ENCODE measurements at regions not wholly inside any gene's neighbourhood (a gene's known extent, or its start where the extent isn't known, plus 50 kb on each side); places are given as distances from the start of the nearest gene placed in this dataset.

DNA sequence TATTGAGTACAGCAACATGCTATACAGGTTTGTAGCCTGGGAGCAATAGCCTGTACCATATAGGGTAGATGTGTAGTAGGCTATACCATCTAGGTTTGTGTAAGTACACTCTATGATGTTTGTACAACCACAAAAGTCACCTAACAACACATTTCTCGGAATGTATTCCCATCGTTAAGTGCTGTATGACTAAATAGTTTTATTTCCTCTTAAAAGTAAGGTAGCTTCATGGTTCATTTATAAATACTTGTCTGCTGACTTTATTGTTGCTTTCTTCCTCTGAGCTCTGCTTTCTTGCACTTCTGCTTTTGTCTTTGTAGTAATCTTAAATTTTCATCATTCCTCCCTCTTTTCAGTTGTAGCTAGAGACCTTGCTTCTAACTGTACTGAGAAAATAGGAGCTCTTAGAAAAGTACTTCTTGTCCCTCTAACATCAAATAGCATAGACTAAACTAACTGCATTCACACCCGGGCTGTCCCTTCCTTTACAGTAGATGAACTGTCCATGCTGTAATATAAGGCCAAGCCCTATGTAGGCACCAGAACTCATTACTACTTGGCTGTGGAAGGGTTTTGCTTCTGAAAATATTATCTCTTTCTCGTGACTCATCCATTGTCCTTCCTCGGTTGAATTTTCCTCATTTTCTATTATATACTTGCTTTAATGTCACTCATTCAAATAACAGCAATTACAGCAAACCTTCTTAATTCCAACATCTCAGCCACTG is 55.4 kb upstream of the FAM3C start:
- intact Hi-C loops (cut with DNase I; ENCODE audit: low total_unique reads) (no loop called here), in situ Hi-C loops (cut with MboI; ENCODE audit: low sequenced_read_pairs in 4 of 4) (no loop called here)
- Histone ChIP-seq H3K36me3 (no peaks in the 10 kb centered on the region), H3K4me3 (no peak overlapping the region), H3K9me3 (no peaks in the 10 kb centered on the region), H3K27ac (no peak overlapping the region), H3K4me1 (no peaks in the 10 kb centered on the region), H3K27me3 (no peaks in the 10 kb centered on the region)
- ATAC-seq (no peak), DNase-seq (no peak)
- TF ChIP-seq CTCF (IDR thresholded peaks at IDR 0.05 in 4 of 5, conservative IDR thresholded peaks at IDR 0.05 in 1 of 5), result no peak
- TF ChIP-seq POLR2A (IDR thresholded peaks at IDR 0.05), result no peak

- DNase-seq, result no peak
- intact Hi-C loops (cut with DNase I; ENCODE audit: low total_unique reads) (no loop called here), in situ Hi-C loops (cut with MboI; ENCODE audit: low sequenced_read_pairs in 4 of 4) (no loop called here)
- Histone ChIP-seq H3K27me3 (no peaks in the 10 kb centered on the region), H3K4me3 (no peak overlapping the region), H3K36me3 (no peaks in the 10 kb centered on the region), H3K9me3 (no peaks in the 10 kb centered on the region), H3K4me1 (no peaks in the 10 kb centered on the region), H3K27ac (no peak overlapping the region)
- ATAC-seq, result no peak
- TF ChIP-seq POLR2A (IDR thresholded peaks at IDR 0.05), result no peak
- TF ChIP-seq CTCF (IDR thresholded peaks at IDR 0.05 in 4 of 5, conservative IDR thresholded peaks at IDR 0.05 in 1 of 5), result no peak
Measured at GRCh38 chr7:121450631-121451198, 54.6 kb upstream of the FAM3C start.

GRCh38 chr7:121449735-121450240 is 53.7 kb upstream of the FAM3C start:
- intact Hi-C loops (cut with DNase I; ENCODE audit: low total_unique reads), result no loop called here

DNA sequence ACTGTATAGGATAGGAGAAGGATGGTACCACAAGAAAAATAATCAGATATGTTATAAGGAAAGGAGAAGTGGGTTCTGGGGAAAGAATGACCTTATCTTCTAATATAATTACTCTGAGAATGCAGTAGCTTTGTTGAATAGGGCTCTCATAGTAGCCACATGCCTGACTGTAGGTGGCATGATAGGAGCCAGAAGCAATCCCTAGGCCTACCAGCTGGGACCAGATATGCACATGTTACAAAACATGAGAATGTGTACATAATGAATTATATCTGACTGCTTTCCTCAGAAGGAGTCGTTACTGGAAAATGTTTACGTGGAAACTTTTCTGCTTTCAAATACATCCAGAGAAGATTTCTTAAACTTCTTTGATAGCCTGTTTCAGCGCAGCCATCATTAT is 53.2 kb upstream of the FAM3C start:
- Histone ChIP-seq H3K4me1 (no peaks in the 10 kb centered on the region), H3K27ac (no peak overlapping the region), H3K36me3 (no peaks in the 10 kb centered on the region), H3K27me3 (no peaks in the 10 kb centered on the region), H3K4me3 (no peak overlapping the region), H3K9me3 (no peaks in the 10 kb centered on the region)
- in situ Hi-C loops (cut with MboI; ENCODE audit: low sequenced_read_pairs in 4 of 4), result no loop called here
- TF ChIP-seq POLR2A (IDR thresholded peaks at IDR 0.05) (no peak), CTCF (IDR thresholded peaks at IDR 0.05 in 4 of 5, conservative IDR thresholded peaks at IDR 0.05 in 1 of 5) (no peak)
- DNase-seq, result no peak
- ATAC-seq, result no peak
- intact Hi-C loops (cut with DNase I; ENCODE audit: low total_unique reads), result no loop called here

More at GRCh38 chr7:121449735-121450240, 53.7 kb upstream of the FAM3C start:
- in situ Hi-C loops (cut with MboI; ENCODE audit: low sequenced_read_pairs in 4 of 4), result no loop called here
- ATAC-seq, result no peak
- TF ChIP-seq CTCF (IDR thresholded peaks at IDR 0.05 in 4 of 5, conservative IDR thresholded peaks at IDR 0.05 in 1 of 5) (no peak), POLR2A (IDR thresholded peaks at IDR 0.05) (no peak)
- no peak for DNase-seq
- no peaks in the 10 kb centered on the region for H3K36me3 ChIP-seq
- H3K4me3 ChIP-seq, result no peak overlapping the region
- H3K9me3 ChIP-seq, result no peaks in the 10 kb centered on the region
- H3K27ac ChIP-seq, result no peak overlapping the region
- no peaks in the 10 kb centered on the region for H3K4me1 ChIP-seq
- no peaks in the 10 kb centered on the region for H3K27me3 ChIP-seq

Measured in gastrocnemius medialis (tissue), 4 donors.